CD14-positive monocyte (primary cell): ENCODE measurements at regions not wholly inside any gene's neighbourhood (a gene's known extent, or its start where the extent isn't known, plus 50 kb on each side); places are given as distances from the start of the nearest gene placed in this dataset.

Experiments
- DNase-seq, 3 donors: peaks; one replicate each; pipeline ENCODE4 v3.0.0-alpha.2; 2011 to 2022
- H2AFZ ChIP-seq: 2 replicates; pipeline ENCODE4 v1.6.0; 2012; ENCODE audit warnings: mild to moderate bottlenecking, low read depth, low read length, inconsistent platforms; ENCODE audit not compliant: insufficient read depth, poor library complexity, severe bottlenecking
- H3K27ac ChIP-seq, 2 donors: 1 replicate in 1 of 2; 2 replicates in 1 of 2; pipeline ENCODE4 v1.5.1; 2012 to 2013; ENCODE audit warnings: low read length in 2 of 2, control low read depth in 1 of 2, inconsistent platforms in 1 of 2, low read depth in 1 of 2, mild to moderate bottlenecking in 1 of 2
- H3K27me3 ChIP-seq, 2 donors: one replicate each; pipeline versions ENCODE4 v1.6.0 to v1.6.1; 2011 to 2013; ENCODE audit warnings: low read length in 2 of 2; ENCODE audit not compliant: control insufficient read depth in 2 of 2, insufficient read depth in 2 of 2
- H3K36me3 ChIP-seq, 2 donors: replicated peaks in 1 of 2; 1 replicate in 1 of 2; 2 replicates in 1 of 2; pipeline versions ENCODE4 v1.5.1 to v1.6.1; 2012 to 2013; ENCODE audit warnings: low read length in 2 of 2, control low read depth in 1 of 2, inconsistent platforms in 1 of 2, mild to moderate bottlenecking in 1 of 2; ENCODE audit not compliant: insufficient read depth in 2 of 2, control insufficient read depth in 1 of 2
- H3K4me1 ChIP-seq, 2 donors: 1 replicate in 1 of 2; 2 replicates in 1 of 2; pipeline versions ENCODE4 v1.5.1 to v1.6.1; 2012 to 2013; ENCODE audit warnings: low read length in 2 of 2, control low read depth in 1 of 2, inconsistent platforms in 1 of 2, mild to moderate bottlenecking in 1 of 2, moderate library complexity in 1 of 2; ENCODE audit not compliant: insufficient read depth in 2 of 2, control insufficient read depth in 1 of 2
- H3K4me2 ChIP-seq: replicated peaks from 2 replicates; pipeline ENCODE3; 2012; ENCODE audit warnings: low read length, moderate library complexity, mild to moderate bottlenecking; ENCODE audit not compliant: poor library complexity, severe bottlenecking; ENCODE audit errors: extremely low read depth
- H3K4me3 ChIP-seq, 3 experiments: fragments of 200-600 bp in 1 of 3; sonication (generic) in 1 of 3; replicated peaks in 1 of 3; 1 replicate in 2 of 3; 2 replicates in 1 of 3; pipeline ENCODE4 v1.5.1; 2011 to 2013; ENCODE audit warnings: low read length in 3 of 3, mild to moderate bottlenecking in 3 of 3, control low read depth in 2 of 3, low read depth in 2 of 3, inconsistent platforms in 1 of 3, moderate library complexity in 1 of 3
- H3K79me2 ChIP-seq: 2 replicates; pipeline ENCODE4 v1.6.0; 2012; ENCODE audit warnings: mild to moderate bottlenecking, control low read depth, inconsistent platforms, low read length, moderate library complexity; ENCODE audit not compliant: insufficient read depth
- H3K9ac ChIP-seq: 2 replicates; pipeline ENCODE4 v1.6.0; 2017; ENCODE audit warnings: low read length, mild to moderate bottlenecking; ENCODE audit not compliant: insufficient read depth, poor library complexity, severe bottlenecking
- H3K9me3 ChIP-seq, 2 donors: replicated peaks in 1 of 2; 1 replicate in 1 of 2; 2 replicates in 1 of 2; pipeline versions ENCODE4 v1.5.1 to v1.6.1; 2012 to 2013; ENCODE audit warnings: low read length in 2 of 2, control low read depth in 1 of 2; ENCODE audit not compliant: control insufficient read depth in 1 of 2, insufficient read depth in 1 of 2
- H4K20me1 ChIP-seq: 2 replicates; pipeline ENCODE4 v1.6.0; 2012; ENCODE audit warnings: mild to moderate bottlenecking, low read length, control low read depth, moderate library complexity; ENCODE audit not compliant: insufficient read depth
- H3K27ac Mint-ChIP-seq, 7 donors: one replicate each; pipeline ENCODE4 v1.8.0; 2020; ENCODE audit warnings: mild to moderate bottlenecking in 7 of 7, mixed read lengths in 7 of 7, moderate library complexity in 6 of 7, inconsistent platforms in 2 of 7
- H3K27me3 Mint-ChIP-seq, 3 donors: one replicate each; pipeline ENCODE4 v1.8.0; 2021 to 2022; ENCODE audit warnings: low read depth in 3 of 3, mild to moderate bottlenecking in 3 of 3, mixed read lengths in 3 of 3, moderate library complexity in 3 of 3, inconsistent platforms in 1 of 3
- H3K36me3 Mint-ChIP-seq, 2 donors: one replicate each; pipeline ENCODE4 v1.8.0; 2020; ENCODE audit warnings: mixed read lengths in 2 of 2, inconsistent platforms in 1 of 2, mild to moderate bottlenecking in 1 of 2
- H3K4me1 Mint-ChIP-seq: one replicate; pipeline ENCODE4 v1.8.0; 2020; ENCODE audit warnings: mild to moderate bottlenecking, mixed read lengths
- H3K4me3 Mint-ChIP-seq, 2 donors: one replicate each; pipeline ENCODE4 v1.8.0; 2020; ENCODE audit warnings: mild to moderate bottlenecking in 2 of 2, mixed read lengths in 2 of 2, moderate library complexity in 1 of 2
- H3K9me3 Mint-ChIP-seq, 7 donors: one replicate each; pipeline ENCODE4 v1.8.0; 2020 to 2022; ENCODE audit warnings: mixed read lengths in 7 of 7, mild to moderate bottlenecking in 6 of 7, moderate library complexity in 6 of 7, inconsistent platforms in 2 of 7
- CTCF ChIP-seq: fragments of 200-600 bp; IDR thresholded peaks from one replicate; pipeline ENCODE4 v1.8.0; 2022; ENCODE audit warnings: antibody characterized with exemption, mild to moderate bottlenecking
- WGBS: methylation state at CpG from one replicate; pipeline ENCODE4 v1.1.5; 2013; ENCODE audit warnings: missing lambda C conversion rate; ENCODE audit not compliant: insufficient coverage; 5-methylcytosine and 5-hydroxymethylcytosine counted together
- intact Hi-C, 2 donors: fragments of 100-400 bp; cut with micrococcal nuclease; formaldehyde crosslinking; loops; one replicate each; pipeline versions ENCODE4 v1.15.0 to v1.15.1; 2023

- Mint-ChIP-seq H3K36me3 (no peaks in the 10 kb centered on the region), H3K27ac (no peak overlapping the region), H3K4me1 (no peaks in the 10 kb centered on the region), H3K4me3 (no peak overlapping the region), H3K27me3 (peaks cover 0 to 2% (median 0%) of the 10 kb centered on the region in 3 donors), H3K9me3 (peaks cover 2 to 16% (median 4%) of the 10 kb centered on the region in 7 donors)
- DNase-seq, result no peak
- intact Hi-C loops, result no loop called here
- Histone ChIP-seq H3K4me3 (no peak overlapping the region), H4K20me1 (no peaks in the 10 kb centered on the region), H3K4me1 (no peaks in the 10 kb centered on the region), H3K36me3 (no peaks in the 10 kb centered on the region), H3K27me3 (no peaks in the 10 kb centered on the region), H3K27ac (no peak overlapping the region), H3K9me3 (peaks cover 4 to 9% of the 10 kb centered on the region in 2 donors), H3K9ac (no peak overlapping the region), H3K79me2 (no peaks in the 10 kb centered on the region), H3K4me2 (no peak overlapping the region), H2AFZ (no peak overlapping the region)
- TF ChIP-seq CTCF, result no peak
- no CpG with 5 or more reads among the region's 3 CpGs for WGBS
Observed at GRCh38 chr13:106989876-106990275, 421.9 kb upstream of the ARGLU1 start.

- Histone ChIP-seq H2AFZ (no peak overlapping the region), H3K4me1 (no peaks in the 10 kb centered on the region), H3K27me3 (no peaks in the 10 kb centered on the region), H3K36me3 (no peaks in the 10 kb centered on the region), H3K4me3 (no peak overlapping the region), H3K79me2 (no peaks in the 10 kb centered on the region), H3K4me2 (no peak overlapping the region), H3K9ac (no peak overlapping the region), H4K20me1 (no peaks in the 10 kb centered on the region), H3K27ac (no peak overlapping the region), H3K9me3 (peaks cover 4 to 9% of the 10 kb centered on the region in 2 donors)
- H3K9me3 Mint-ChIP-seq, result peaks cover 2 to 26% (median 4%) of the 10 kb centered on the region in 7 donors
- intact Hi-C loops, result no loop called here
- no peak overlapping the region for H3K4me3 Mint-ChIP-seq
- DNase-seq, result no peak
- TF ChIP-seq CTCF, result no peak
- H3K4me1 Mint-ChIP-seq, result no peaks in the 10 kb centered on the region
- no CpG with 5 or more reads among the region's 5 CpGs for WGBS
- peaks cover 0 to 2% (median 0%) of the 10 kb centered on the region in 3 donors for H3K27me3 Mint-ChIP-seq
- no peak overlapping the region for H3K27ac Mint-ChIP-seq
- H3K36me3 Mint-ChIP-seq, result no peaks in the 10 kb centered on the region
Observed at GRCh38 chr13:106987427-106987785, 419.5 kb upstream of the ARGLU1 start.
